HUES64 (cell line): ENCODE measurements at regions not wholly inside any gene's neighbourhood (a gene's known extent, or its start where the extent isn't known, plus 50 kb on each side); places are given as distances from the start of the nearest gene placed in this dataset.

Experiments
- H3K27ac ChIP-seq: 2 replicates; pipeline ENCODE4 v1.7.0; 2013; ENCODE audit warnings: low read depth, low read length, inconsistent platforms
- H3K27me3 ChIP-seq: 2 replicates; pipeline ENCODE4 v1.6.1; 2013; ENCODE audit warnings: mild to moderate bottlenecking, low read length; ENCODE audit not compliant: insufficient read depth
- H3K36me3 ChIP-seq: 2 replicates; pipeline ENCODE4 v1.6.1; 2013; ENCODE audit warnings: mild to moderate bottlenecking, low read length; ENCODE audit not compliant: insufficient read depth
- H3K4me1 ChIP-seq: 2 replicates; pipeline ENCODE4 v1.6.1; 2013; ENCODE audit warnings: mild to moderate bottlenecking, low read length, moderate library complexity; ENCODE audit not compliant: insufficient read depth
- H3K4me3 ChIP-seq: 2 replicates; pipeline ENCODE4 v1.5.1; 2013; ENCODE audit warnings: mild to moderate bottlenecking, low read length, moderate library complexity
- H3K9ac ChIP-seq: 2 replicates; pipeline ENCODE4 v1.6.1; 2013; ENCODE audit warnings: mild to moderate bottlenecking, low read depth, low read length
- H3K9me3 ChIP-seq: 2 replicates; pipeline ENCODE4 v1.6.1; 2013; ENCODE audit warnings: low read depth, low read length; ENCODE audit not compliant: insufficient read depth
- WGBS: fragments of 150-250, 120-280 bp; methylation state at CpG from one replicate; pipeline ENCODE4 v1.1.7; 2013; ENCODE audit warnings: missing lambda C conversion rate; 5-methylcytosine and 5-hydroxymethylcytosine counted together

GRCh38 chr5:57772512-57772911, 289.9 kb upstream of the ACTBL2 start:
- H3K36me3 ChIP-seq, result no peaks in the 10 kb centered on the region
- 0 out of 2 replicates have a peak, but pooled peaks cover 5% of the 10 kb centered on the region for H3K4me1 ChIP-seq
- no peaks in the 10 kb centered on the region for H3K9me3 ChIP-seq
- no peak overlapping the region for H3K9ac ChIP-seq
- H3K27me3 ChIP-seq, result no peaks in the 10 kb centered on the region
- H3K4me3 ChIP-seq, result no peak overlapping the region
- H3K27ac ChIP-seq, result no peak overlapping the region

- H3K27me3 ChIP-seq, result no peaks in the 10 kb centered on the region
- no peak overlapping the region for H3K27ac ChIP-seq
- WGBS, result 93% methylated on average over 2 of the region's 2 CpGs
These were observed 287.4 kb upstream of the ACTBL2 start for GRCh38 chr5:57770039-57770438.

GRCh38 chr5:57768745-57769144, 286.1 kb upstream of the ACTBL2 start:
- no peaks in the 10 kb centered on the region for H3K27me3 ChIP-seq
- H3K9ac ChIP-seq, result no peak overlapping the region
- H3K36me3 ChIP-seq, result no peaks in the 10 kb centered on the region
- 0 out of 2 replicates have a peak, but pooled peaks cover 4% of the 10 kb centered on the region for H3K4me1 ChIP-seq
- 96% methylated on average over 4 of the region's 4 CpGs for WGBS
- H3K9me3 ChIP-seq, result no peaks in the 10 kb centered on the region
- no peak overlapping the region for H3K27ac ChIP-seq
- no peak overlapping the region for H3K4me3 ChIP-seq

More at GRCh38 chr5:57770039-57770438, 287.4 kb upstream of the ACTBL2 start:
- Histone ChIP-seq H3K9ac (no peak overlapping the region), H3K4me3 (no peak overlapping the region), H3K9me3 (no peaks in the 10 kb centered on the region), H3K36me3 (no peaks in the 10 kb centered on the region), H3K4me1 (0 out of 2 replicates have a peak, but pooled peaks cover 5% of the 10 kb centered on the region)

- Histone ChIP-seq H3K9ac (no peak overlapping the region), H3K4me1 (no peaks in the 10 kb centered on the region), H3K9me3 (peaks cover 9% of the 10 kb centered on the region; the same call in 1 of the 2 replicates), H3K27ac (no peak overlapping the region), H3K4me3 (no peak overlapping the region), H3K36me3 (no peaks in the 10 kb centered on the region), H3K27me3 (no peaks in the 10 kb centered on the region)
- WGBS, result 61% methylated on average over 3 of the region's 4 CpGs
These were observed 282.0 kb upstream of the ACTBL2 start for GRCh38 chr5:57764479-57765089.

- no peak overlapping the region for H3K27ac ChIP-seq
- no peaks in the 10 kb centered on the region for H3K4me1 ChIP-seq
- 94% methylated on average over 11 of the region's 11 CpGs for WGBS
- H3K9ac ChIP-seq, result no peak overlapping the region
- H3K4me3 ChIP-seq, result no peak overlapping the region
- peaks cover 9% of the 10 kb centered on the region; the same call in 1 of the 2 replicates for H3K9me3 ChIP-seq
- H3K27me3 ChIP-seq, result no peaks in the 10 kb centered on the region
- H3K36me3 ChIP-seq, result no peaks in the 10 kb centered on the region
These were observed 278.9 kb upstream of the ACTBL2 start for GRCh38 chr5:57761513-57761912.

GRCh38 chr5:57754616-57755015, 272.0 kb upstream of the ACTBL2 start:
- Histone ChIP-seq H3K9me3 (no peaks in the 10 kb centered on the region), H3K27me3 (no peaks in the 10 kb centered on the region), H3K36me3 (no peaks in the 10 kb centered on the region), H3K9ac (no peak overlapping the region), H3K27ac (no peak overlapping the region), H3K4me3 (no peak overlapping the region), H3K4me1 (no peaks in the 10 kb centered on the region)

- no peaks in the 10 kb centered on the region for H3K4me1 ChIP-seq
- no peaks in the 10 kb centered on the region for H3K27me3 ChIP-seq
- H3K27ac ChIP-seq, result no peak overlapping the region
- no peak overlapping the region for H3K4me3 ChIP-seq
- H3K36me3 ChIP-seq, result no peaks in the 10 kb centered on the region
- WGBS, result 100% methylated on average over 1 of the region's 1 CpG
- no peak overlapping the region for H3K9ac ChIP-seq
- H3K9me3 ChIP-seq, result no peaks in the 10 kb centered on the region
These were observed 270.8 kb upstream of the ACTBL2 start for GRCh38 chr5:57753446-57753845.

GRCh38 chr5:57751710-57752109, 269.1 kb upstream of the ACTBL2 start:
- 50% methylated on average over 2 of the region's 2 CpGs for WGBS
- Histone ChIP-seq H3K9ac (no peak overlapping the region), H3K4me1 (no peaks in the 10 kb centered on the region), H3K36me3 (no peaks in the 10 kb centered on the region), H3K27me3 (no peaks in the 10 kb centered on the region), H3K9me3 (no peaks in the 10 kb centered on the region), H3K27ac (no peak overlapping the region), H3K4me3 (no peak overlapping the region)

GRCh38 chr5:57750891-57751290, 268.3 kb upstream of the ACTBL2 start:
- 93% methylated on average over 9 of the region's 9 CpGs for WGBS
- Histone ChIP-seq H3K4me1 (no peaks in the 10 kb centered on the region), H3K9me3 (no peaks in the 10 kb centered on the region), H3K27ac (no peak overlapping the region), H3K9ac (no peak overlapping the region), H3K36me3 (no peaks in the 10 kb centered on the region), H3K4me3 (no peak overlapping the region), H3K27me3 (no peaks in the 10 kb centered on the region)

GRCh38 chr5:57750282-57750681, 267.7 kb upstream of the ACTBL2 start:
- no peaks in the 10 kb centered on the region for H3K27me3 ChIP-seq
- WGBS, result 98% methylated on average over 10 of the region's 10 CpGs
- H3K4me3 ChIP-seq, result no peak overlapping the region

GRCh38 chr5:57749396-57749795, 266.8 kb upstream of the ACTBL2 start:
- H3K9me3 ChIP-seq, result no peaks in the 10 kb centered on the region
- H3K27ac ChIP-seq, result no peak overlapping the region
- no peaks in the 10 kb centered on the region for H3K27me3 ChIP-seq
- no peak overlapping the region for H3K4me3 ChIP-seq
- no peaks in the 10 kb centered on the region for H3K36me3 ChIP-seq
- H3K9ac ChIP-seq, result no peak overlapping the region
- H3K4me1 ChIP-seq, result no peaks in the 10 kb centered on the region

More at GRCh38 chr5:57750282-57750681, 267.7 kb upstream of the ACTBL2 start:
- Histone ChIP-seq H3K27ac (no peak overlapping the region), H3K9me3 (no peaks in the 10 kb centered on the region), H3K36me3 (no peaks in the 10 kb centered on the region), H3K4me1 (no peaks in the 10 kb centered on the region), H3K9ac (no peak overlapping the region)
